ENCODE measurements at regions not wholly inside any gene's neighbourhood (a gene's known extent, or its start where the extent isn't known, plus 50 kb on each side); places are given as distances from the start of the nearest gene placed in this dataset.
"Not testable (repeated sequence)": the region's sequence is repeated elsewhere in the genome, so short reads cannot be mapped to it uniquely, and the experiment has no call there.

- H3K36me3 ChIP-seq, result no peaks in the 10 kb centered on the region
- no peak for DNase-seq
- H3K27me3 ChIP-seq, result no peaks in the 10 kb centered on the region
- peaks cover 0 to 6% (median 0%) of the 10 kb centered on the region in 3 donors for H3K9me3 ChIP-seq
- TF ChIP-seq CTCF (IDR thresholded peaks at IDR 0.05) (no peak), POLR2A (IDR thresholded peaks at IDR 0.05) (no peak)
- H3K4me3 ChIP-seq, result no peak overlapping the region
- intact Hi-C loops (cut with DNase I), result no loop called here
- no peaks in the 10 kb centered on the region for H3K4me1 ChIP-seq
- H3K27ac ChIP-seq, result no peak overlapping the region
These were observed 231.4 kb downstream of the CWH43 start for GRCh38 chr4:49217492-49217891.

GRCh38 chr4:49218094-49218493 lies 232.0 kb downstream of the CWH43 start:
- intact Hi-C loops (cut with DNase I), result not testable (repeated sequence)

GRCh38 chr4:49218931-49219330 lies 232.9 kb downstream of the CWH43 start:
- H3K4me1 ChIP-seq; H3K27ac ChIP-seq; intact Hi-C loops (cut with DNase I); H3K4me3 ChIP-seq; DNase-seq; H3K27me3 ChIP-seq; H3K36me3 ChIP-seq; H3K9me3 ChIP-seq: not testable (repeated sequence)

More at GRCh38 chr4:49218094-49218493, 232.0 kb downstream of the CWH43 start:
- H3K27ac ChIP-seq, H3K36me3 ChIP-seq, H3K9me3 ChIP-seq, H3K4me1 ChIP-seq, H3K27me3 ChIP-seq, DNase-seq, H3K4me3 ChIP-seq: not testable (repeated sequence)
- WGBS, 2 donors, result 69 to 70% methylated on average over 3 of the region's 3 CpGs

GRCh38 chr4:49219489-49220225 lies 233.6 kb downstream of the CWH43 start:
- intact Hi-C loops (cut with DNase I); DNase-seq: not testable (repeated sequence)

GRCh38 chr4:49221209-49221608 lies 235.1 kb downstream of the CWH43 start:
- intact Hi-C loops (cut with DNase I), result no loop called here
- no peak for DNase-seq

More at GRCh38 chr4:49219489-49220225, 233.6 kb downstream of the CWH43 start:
- H3K4me3 ChIP-seq, H3K36me3 ChIP-seq, H3K27me3 ChIP-seq, H3K9me3 ChIP-seq, H3K4me1 ChIP-seq, H3K27ac ChIP-seq: not testable (repeated sequence)
- 19 to 38% methylated on average over 4 of the region's 4 CpGs for WGBS, 2 donors

GRCh38 chr4:49222810-49223209 lies 236.7 kb downstream of the CWH43 start:
- intact Hi-C loops (cut with DNase I); DNase-seq: not testable (repeated sequence)

More at GRCh38 chr4:49221209-49221608, 235.1 kb downstream of the CWH43 start:
- H3K9me3 ChIP-seq, result no peaks in the 10 kb centered on the region
- no peaks in the 10 kb centered on the region for H3K4me1 ChIP-seq
- no peak for TF ChIP-seq POLR2A (IDR thresholded peaks at IDR 0.05)
- no peak for TF ChIP-seq CTCF (IDR thresholded peaks at IDR 0.05)
- no peak overlapping the region for H3K4me3 ChIP-seq
- H3K27ac ChIP-seq, result no peak overlapping the region
- no peaks in the 10 kb centered on the region for H3K36me3 ChIP-seq
- H3K27me3 ChIP-seq, result no peaks in the 10 kb centered on the region
- 30 to 39% methylated on average over 4 of the region's 4 CpGs for WGBS, 2 donors

GRCh38 chr4:49226216-49226866 lies 240.3 kb downstream of the CWH43 start:
- H3K27ac ChIP-seq; H3K36me3 ChIP-seq; H3K4me1 ChIP-seq; H3K4me3 ChIP-seq; H3K9me3 ChIP-seq; H3K27me3 ChIP-seq; intact Hi-C loops (cut with DNase I); DNase-seq: not testable (repeated sequence)
- 54 to 62% methylated on average over 1 to 2 of the region's 6 CpGs for WGBS, 2 donors

More at GRCh38 chr4:49222810-49223209, 236.7 kb downstream of the CWH43 start:
- not testable (repeated sequence) for H3K27ac ChIP-seq, H3K4me1 ChIP-seq, H3K4me3 ChIP-seq, H3K36me3 ChIP-seq, H3K27me3 ChIP-seq, H3K9me3 ChIP-seq
- WGBS, 2 donors, result 20 to 40% methylated on average over 1 of the region's 1 CpG

- WGBS, 2 donors, result 100% methylated on average over 1 of the region's 1 CpG; no CpG with 5 or more reads in 1 of the 2 donors
- H3K4me1 ChIP-seq; intact Hi-C loops (cut with DNase I); H3K36me3 ChIP-seq; H3K27ac ChIP-seq; H3K4me3 ChIP-seq; DNase-seq; H3K27me3 ChIP-seq; H3K9me3 ChIP-seq: not testable (repeated sequence)
These were observed 241.9 kb downstream of the CWH43 start for GRCh38 chr4:49227941-49228340.

GRCh38 chr4:49229243-49229642 lies 243.2 kb downstream of the CWH43 start:
- H3K27me3 ChIP-seq; H3K9me3 ChIP-seq; DNase-seq; H3K27ac ChIP-seq; intact Hi-C loops (cut with DNase I); H3K4me3 ChIP-seq; H3K36me3 ChIP-seq; H3K4me1 ChIP-seq: not testable (repeated sequence)
- WGBS, 2 donors, result 18 to 39% methylated on average over 1 of the region's 1 CpG

- intact Hi-C loops (cut with DNase I); DNase-seq: not testable (repeated sequence)
These were observed 243.6 kb downstream of the CWH43 start for GRCh38 chr4:49229713-49230112.

GRCh38 chr4:49233346-49233745 lies 247.3 kb downstream of the CWH43 start:
- H3K4me3 ChIP-seq; H3K4me1 ChIP-seq; DNase-seq; intact Hi-C loops (cut with DNase I); H3K27ac ChIP-seq; H3K27me3 ChIP-seq; H3K36me3 ChIP-seq: not testable (repeated sequence)
- WGBS, 2 donors, result 18 to 90% methylated on average over 2 of the region's 3 CpGs
- peaks cover 0 to 12% (median 0%) of the 10 kb centered on the region in 3 donors for H3K9me3 ChIP-seq

More at GRCh38 chr4:49229713-49230112, 243.6 kb downstream of the CWH43 start:
- not testable (repeated sequence) for H3K36me3 ChIP-seq, H3K4me3 ChIP-seq, H3K4me1 ChIP-seq, H3K27me3 ChIP-seq, H3K27ac ChIP-seq, H3K9me3 ChIP-seq
- WGBS, 2 donors, result 37 to 50% methylated on average over 6 of the region's 6 CpGs

All from esophagus squamous epithelium (tissue), 5 donors.